ENCODE measurements at regions not wholly inside any gene's neighbourhood (a gene's known extent, or its start where the extent isn't known, plus 50 kb on each side); places are given as distances from the start of the nearest gene placed in this dataset.

DNA sequence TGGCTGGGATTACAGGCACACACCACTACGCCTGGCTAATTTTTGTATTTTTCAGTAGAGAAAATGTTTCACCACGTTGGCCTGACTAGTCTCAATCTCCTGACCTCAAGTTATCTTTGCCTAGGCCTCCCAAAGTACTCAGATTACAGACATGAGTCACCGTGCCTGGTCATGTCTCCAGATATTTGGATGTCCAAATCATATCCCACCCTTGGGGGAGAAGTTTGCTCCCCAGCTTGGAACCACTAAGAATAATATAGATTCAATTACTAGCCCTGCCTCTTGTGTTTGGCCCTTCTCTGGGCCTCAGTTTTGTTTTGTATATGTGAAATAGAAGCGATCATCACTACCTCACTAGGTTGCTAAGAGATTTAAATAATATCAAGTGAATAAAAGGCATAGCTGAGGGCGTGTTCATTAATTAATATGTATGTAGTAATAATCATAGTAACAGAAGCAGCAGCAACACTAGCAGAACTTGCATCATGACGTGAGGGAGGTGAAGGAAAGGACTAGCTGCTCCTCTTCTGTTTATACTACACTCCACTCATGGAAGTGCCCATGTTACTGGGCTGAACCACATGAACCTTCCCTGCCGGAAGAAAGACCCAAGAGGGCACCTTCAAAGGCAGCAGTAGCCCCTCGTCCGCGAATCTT is 253.6 kb upstream of the XYLT1 start:
- TF ChIP-seq POLR2AphosphoS5 (IDR thresholded peaks at IDR 0.05; ENCODE audit: low read depth, low read length) (no peak), SIN3A (IDR thresholded peaks at IDR 0.05; ENCODE audit: borderline replicate concordance, insufficient read depth, low read length) (no peak), FOXP2 (optimal IDR thresholded peaks at IDR 0.05; ENCODE audit: borderline replicate concordance, extremely low read depth, extremely low read length, insufficient read depth) (no peak), REST (IDR thresholded peaks at IDR 0.05; ENCODE audit: insufficient read depth in 1 of 2, low read depth in 2 of 2, low read length in 2 of 2) (no peak), TAF1 (IDR thresholded peaks at IDR 0.05; ENCODE audit: borderline replicate concordance, insufficient read depth, low read length) (no peak)

GRCh38 chr16:17723531-17724134 is 252.9 kb upstream of the XYLT1 start:
- TF ChIP-seq FOXP2 (optimal IDR thresholded peaks at IDR 0.05; ENCODE audit: borderline replicate concordance, extremely low read depth, extremely low read length, insufficient read depth) (no peak), SIN3A (IDR thresholded peaks at IDR 0.05; ENCODE audit: borderline replicate concordance, insufficient read depth, low read length) (no peak), REST (IDR thresholded peaks at IDR 0.05; ENCODE audit: insufficient read depth in 1 of 2, low read depth in 2 of 2, low read length in 2 of 2) (no peak), TAF1 (IDR thresholded peaks at IDR 0.05; ENCODE audit: borderline replicate concordance, insufficient read depth, low read length) (no peak), POLR2AphosphoS5 (IDR thresholded peaks at IDR 0.05; ENCODE audit: low read depth, low read length) (no peak)

DNA sequence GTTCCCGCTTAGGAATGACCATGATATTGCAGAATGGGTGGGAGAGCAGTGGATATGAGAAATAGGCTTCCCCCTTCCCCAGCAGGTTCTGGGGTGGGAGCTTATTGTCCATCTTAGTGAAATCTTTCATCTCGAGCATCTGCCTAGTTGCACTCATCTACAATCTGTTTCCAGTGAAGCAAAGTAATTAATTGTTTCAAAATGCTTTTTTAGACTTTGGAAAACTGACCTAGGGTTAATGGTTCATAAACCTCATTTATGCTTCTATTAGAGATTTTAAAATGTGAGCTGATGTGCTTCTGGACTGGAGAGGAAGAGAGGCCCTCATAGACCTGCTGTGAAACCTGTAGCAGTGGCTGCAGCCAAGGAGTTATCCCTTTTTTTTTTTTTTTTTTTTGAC is 247.7 kb upstream of the XYLT1 start:
- TF ChIP-seq REST (IDR thresholded peaks at IDR 0.05; ENCODE audit: insufficient read depth in 1 of 2, low read depth in 2 of 2, low read length in 2 of 2) (no peak), TAF1 (IDR thresholded peaks at IDR 0.05; ENCODE audit: borderline replicate concordance, insufficient read depth, low read length) (no peak), FOXP2 (optimal IDR thresholded peaks at IDR 0.05; ENCODE audit: borderline replicate concordance, extremely low read depth, extremely low read length, insufficient read depth) (no peak), POLR2AphosphoS5 (IDR thresholded peaks at IDR 0.05; ENCODE audit: low read depth, low read length) (no peak), SIN3A (IDR thresholded peaks at IDR 0.05; ENCODE audit: borderline replicate concordance, insufficient read depth, low read length) (no peak)

GRCh38 chr16:17705847-17706246 is 235.1 kb upstream of the XYLT1 start:
- TF ChIP-seq POLR2AphosphoS5 (IDR thresholded peaks at IDR 0.05; ENCODE audit: low read depth, low read length) (no peak), TAF1 (IDR thresholded peaks at IDR 0.05; ENCODE audit: borderline replicate concordance, insufficient read depth, low read length) (no peak), FOXP2 (optimal IDR thresholded peaks at IDR 0.05; ENCODE audit: borderline replicate concordance, extremely low read depth, extremely low read length, insufficient read depth) (no peak), REST (IDR thresholded peaks at IDR 0.05; ENCODE audit: insufficient read depth in 1 of 2, low read depth in 2 of 2, low read length in 2 of 2) (no peak), SIN3A (IDR thresholded peaks at IDR 0.05; ENCODE audit: borderline replicate concordance, insufficient read depth, low read length) (no peak)
